GM04504 (cell line): ENCODE measurements at regions not wholly inside any gene's neighbourhood (a gene's known extent, or its start where the extent isn't known, plus 50 kb on each side); places are given as distances from the start of the nearest gene placed in this dataset.

Experiments
- DNase-seq: peaks from one replicate; pipeline ENCODE4 v3.0.0-alpha.2; 2012; ENCODE audit warnings: low read depth

DNA sequence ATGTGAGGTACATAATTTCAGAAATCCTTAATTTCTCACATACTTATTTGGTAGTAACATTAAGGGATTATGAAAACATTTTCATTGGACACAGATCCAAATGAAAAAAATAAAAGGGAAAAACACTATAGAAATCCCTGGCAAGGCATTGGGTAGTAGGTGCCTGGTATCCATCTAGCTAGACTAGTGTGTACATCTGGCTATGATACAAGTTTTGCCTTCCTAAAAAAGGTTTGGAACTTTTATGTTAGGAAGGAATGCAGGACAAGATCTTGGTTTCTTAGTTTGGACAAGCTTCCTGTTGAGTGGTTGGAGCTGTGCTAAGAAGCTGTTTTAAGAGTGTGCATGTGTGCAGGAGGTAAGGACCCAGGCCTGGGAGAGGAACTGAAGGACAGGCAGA lies 252.3 kb upstream of the GLI3 start:
- no peak for DNase-seq

DNA sequence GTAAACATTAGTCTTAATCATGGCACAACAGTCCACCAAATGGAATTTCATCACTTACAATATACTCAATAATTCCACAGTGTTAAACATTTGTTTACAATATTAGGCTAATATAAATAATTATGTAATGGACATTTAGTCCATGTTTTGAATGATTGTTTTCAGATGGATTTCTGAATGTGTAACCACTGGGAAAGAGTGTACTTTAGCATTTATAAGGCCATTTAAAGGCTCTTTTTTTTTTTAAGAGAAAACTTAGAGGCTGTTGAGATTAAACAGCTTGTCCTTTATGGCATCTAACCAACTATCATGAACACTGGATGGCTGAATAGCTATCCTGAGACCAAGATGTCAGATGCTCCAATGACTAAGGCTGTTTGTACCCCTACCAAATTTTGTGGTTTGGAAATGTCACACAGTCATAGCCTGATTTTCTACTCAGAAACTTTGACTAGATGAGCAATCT lies 248.3 kb upstream of the GLI3 start:
- DNase-seq, result no peak

DNA sequence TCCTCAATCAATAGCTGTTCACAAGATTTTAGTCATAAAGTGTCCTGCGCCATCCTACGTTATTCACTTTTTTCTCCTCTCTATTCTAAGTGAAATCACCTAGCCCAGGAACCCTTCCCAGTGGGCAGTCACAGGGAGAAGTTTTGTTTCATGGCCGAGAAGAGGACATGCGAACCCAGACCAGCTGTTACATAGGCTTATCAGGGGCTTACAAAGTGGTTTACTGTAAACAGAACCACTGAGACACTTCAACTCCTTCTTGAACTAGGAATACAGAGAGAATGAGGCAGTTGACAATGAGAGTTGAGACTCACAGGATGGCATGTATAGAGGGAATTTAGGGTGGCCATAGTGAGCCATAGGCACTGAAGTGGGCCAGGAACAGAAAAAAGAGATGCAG lies 246.9 kb upstream of the GLI3 start:
- no peak for DNase-seq

DNA sequence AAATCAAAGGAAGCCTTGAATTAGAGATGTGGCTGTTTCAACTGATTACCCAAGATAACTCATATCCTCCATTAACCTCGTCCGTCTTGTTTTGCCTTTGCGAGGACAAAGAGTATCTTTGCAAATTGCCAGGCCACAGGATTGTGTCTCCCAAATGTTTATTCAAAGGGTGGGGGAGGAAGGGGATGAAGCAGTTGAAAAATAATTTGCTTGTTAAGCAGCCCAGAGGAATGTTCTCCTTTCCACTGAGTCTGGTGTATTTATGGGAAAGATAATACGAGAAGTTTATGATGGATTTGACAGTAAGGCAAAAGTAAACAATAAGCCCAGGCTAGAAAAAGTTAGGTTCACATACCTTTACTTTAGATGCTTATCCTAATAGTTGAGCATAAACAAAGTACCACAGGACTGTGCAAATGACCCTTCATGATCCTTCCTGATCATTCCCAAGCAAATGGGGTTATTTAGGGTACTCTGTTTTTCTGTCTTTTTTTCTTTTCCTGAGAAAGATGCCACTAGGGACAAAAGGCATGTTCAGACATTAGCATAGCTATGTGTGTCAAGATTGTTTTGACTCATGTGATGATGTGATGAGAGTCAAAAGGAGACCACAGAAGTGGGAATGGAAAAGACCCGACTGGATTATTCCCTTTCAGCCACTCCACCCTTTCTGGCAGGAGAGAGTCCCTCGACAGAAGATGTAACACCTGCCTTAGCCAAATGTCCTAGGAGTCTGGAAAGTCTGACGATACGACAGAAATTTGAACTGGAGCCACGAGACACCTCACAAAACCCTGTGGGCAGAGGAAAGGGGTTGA lies 243.0 kb upstream of the GLI3 start:
- DNase-seq, result no peak

DNA sequence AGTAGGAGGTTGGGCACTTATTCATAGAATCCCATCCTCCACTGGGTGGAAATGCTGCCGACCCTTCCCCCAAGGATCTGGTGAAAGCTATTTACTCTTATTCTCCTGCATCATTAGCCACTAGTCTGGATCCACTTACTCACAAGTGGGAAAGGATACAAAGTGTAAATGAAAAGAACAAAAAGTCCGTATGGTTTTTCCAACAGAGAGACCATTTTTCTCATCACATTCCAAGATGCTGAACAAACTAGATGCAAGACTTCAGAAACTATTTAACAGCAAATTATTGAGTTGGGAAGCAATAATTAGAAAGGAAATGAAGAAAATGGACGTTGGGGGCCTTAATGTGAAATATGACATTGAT lies 242.4 kb upstream of the GLI3 start:
- DNase-seq, result no peak

DNA sequence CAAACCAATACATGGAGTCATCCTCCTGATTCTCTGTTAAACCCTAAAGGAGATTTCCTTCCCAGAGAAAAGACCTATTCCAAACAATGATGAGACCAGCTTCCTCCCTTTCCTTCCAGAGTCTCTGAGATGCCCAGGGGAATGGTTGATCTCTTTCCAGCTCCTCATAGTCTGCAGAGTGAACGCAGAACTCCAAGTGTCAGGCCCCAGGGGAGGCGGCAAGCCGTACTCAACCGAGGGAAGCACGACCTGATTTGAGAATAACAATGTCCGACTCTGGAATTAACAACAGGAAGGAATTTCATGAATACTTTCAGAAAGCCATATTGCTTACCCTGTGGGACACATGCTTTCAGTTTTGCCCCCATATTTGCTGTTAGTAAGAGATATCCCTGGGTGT lies 241.7 kb upstream of the GLI3 start:
- no peak for DNase-seq

DNA sequence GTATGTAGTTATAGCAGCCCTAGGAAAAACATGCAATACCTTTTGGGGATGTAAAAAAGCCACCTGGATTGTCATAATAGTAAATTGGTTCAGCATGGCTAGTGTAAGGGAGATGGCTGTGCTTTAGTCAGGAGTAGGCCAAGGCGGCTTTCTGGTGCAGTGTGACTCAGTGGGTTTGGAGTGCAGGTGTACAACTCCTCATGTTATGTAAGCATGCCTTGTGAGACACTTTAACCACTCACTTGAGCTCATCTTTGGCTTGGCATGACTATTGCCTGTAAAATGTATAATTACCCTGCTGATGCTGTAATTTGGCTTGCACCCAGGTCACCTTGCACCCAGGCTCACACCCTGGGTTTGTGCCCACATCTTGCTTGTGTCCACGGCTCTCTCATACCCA lies 239.2 kb upstream of the GLI3 start:
- DNase-seq, result no peak

DNA sequence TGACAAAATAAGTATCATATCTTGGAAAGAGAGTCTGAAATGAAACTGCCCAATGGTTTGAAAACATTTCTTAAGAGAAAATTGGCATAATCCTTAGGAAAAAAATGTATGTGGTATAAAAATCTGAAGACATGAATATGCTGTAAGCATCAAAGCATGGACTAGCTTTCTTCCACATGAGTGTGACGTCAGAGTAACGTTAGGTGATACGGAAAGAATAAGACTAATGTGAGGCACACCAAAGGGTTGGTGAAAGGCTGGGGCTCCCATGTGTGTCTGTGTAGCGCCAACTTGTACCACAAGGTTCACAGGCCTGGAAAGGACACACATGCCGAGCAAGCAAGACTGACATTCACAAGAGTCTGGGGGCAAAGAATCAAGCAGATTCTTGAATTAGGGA lies 238.1 kb upstream of the GLI3 start:
- no peak for DNase-seq

DNA sequence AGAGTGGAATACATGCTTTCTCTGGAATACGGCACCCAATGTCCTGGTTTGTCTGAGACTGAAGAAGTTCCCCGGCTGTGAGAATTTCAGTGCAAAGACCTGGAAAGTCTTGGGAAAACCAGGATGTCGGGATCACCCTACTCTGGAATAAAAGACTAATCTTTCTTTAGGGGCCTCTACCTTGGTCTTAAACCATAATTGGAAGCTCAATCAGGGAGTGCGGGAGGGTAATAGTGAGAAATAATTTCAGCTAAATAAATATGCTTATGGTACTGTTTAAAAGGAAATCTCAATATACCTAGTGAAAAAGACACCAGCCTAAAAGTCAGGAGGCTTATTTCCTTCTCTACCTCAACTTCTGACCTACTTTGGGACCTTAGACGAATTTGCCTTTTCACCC lies 236.1 kb upstream of the GLI3 start:
- no peak for DNase-seq

DNA sequence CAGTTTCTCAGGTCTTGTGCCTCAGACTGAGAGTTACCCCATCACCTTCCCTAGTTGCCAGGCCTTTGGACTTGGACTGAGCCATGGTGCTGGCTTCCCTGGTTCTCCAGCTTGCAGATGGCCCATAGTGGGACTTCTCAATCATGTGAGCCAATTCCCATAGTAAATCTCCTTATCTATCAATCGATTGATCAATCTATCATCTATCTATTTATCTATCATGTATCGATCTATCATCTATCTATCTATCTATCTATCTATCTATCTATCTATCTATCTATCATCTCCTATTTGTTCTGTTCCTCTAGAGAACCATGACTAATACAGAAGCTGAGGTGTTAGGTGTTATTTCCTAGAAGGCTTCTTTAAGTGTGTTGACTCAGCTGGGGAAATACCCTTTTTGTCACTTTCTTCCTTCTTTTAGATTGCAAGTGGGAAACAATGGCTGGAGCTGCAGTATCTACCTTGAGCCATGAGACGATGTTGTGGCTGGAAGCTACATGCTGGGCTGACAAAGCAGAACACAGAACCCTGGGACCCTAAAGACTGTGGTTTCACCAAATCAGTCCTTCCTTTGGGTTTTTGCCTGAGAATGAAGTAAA lies 234.7 kb upstream of the GLI3 start:
- DNase-seq, result no peak

DNA sequence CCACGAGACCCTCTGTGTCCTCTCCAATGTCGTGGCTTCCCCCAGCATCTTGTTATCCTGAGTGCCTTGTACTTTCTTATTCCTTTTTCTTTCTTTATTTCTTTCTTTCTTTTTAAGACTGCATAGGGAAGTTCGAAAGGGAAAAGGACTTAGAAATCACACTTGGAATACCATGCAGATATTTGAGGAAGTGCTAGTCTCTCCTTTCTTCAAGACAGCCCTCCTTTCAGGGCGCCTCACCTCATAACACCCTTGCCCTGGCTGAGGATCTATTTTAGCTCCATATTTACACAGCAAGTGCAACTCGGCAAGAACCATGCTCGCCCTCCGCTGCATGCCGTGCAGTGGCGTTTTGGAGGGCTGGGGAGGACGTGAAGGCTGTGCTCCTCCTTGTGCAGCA lies 232.3 kb upstream of the GLI3 start:
- no peak for DNase-seq

DNA sequence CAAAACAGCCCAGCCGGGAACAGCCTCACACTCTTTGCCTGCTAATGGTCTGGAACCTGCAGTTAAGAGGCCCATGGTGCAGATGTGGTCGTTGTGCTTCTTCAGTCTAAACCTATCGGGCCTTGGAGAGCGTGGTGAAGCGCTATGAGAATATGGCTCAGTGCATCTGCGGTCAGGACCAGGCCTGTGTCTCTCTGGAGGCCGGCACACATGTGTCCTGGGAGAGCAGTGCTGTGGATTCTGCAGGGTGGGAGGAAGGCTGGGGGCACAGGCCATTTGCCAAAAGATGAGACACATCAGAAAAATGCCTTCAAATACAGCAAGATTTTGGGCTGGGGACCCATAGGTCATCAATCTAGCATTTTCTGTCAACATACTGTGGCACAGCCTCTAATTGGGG lies 231.5 kb upstream of the GLI3 start:
- DNase-seq, result no peak

DNA sequence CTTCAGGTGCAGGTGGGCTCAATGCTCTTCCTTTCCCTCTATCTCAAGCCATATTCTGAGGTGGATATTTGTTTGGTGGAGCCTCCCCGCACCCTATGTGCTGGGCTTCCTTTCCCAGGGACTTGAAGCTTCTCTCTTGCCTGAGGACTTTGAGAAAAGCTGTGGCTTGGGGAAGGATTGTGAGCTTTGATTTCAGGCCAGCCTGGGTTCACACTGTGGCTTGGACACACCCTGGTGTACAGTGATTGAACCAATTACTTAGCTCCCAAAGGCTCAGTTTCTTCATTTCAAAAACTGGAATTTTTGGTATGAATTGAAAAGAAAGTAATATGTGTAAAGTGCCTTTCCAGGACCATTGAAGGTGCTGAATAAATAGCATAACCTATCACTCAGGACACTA lies 224.5 kb upstream of the GLI3 start:
- DNase-seq, result no peak

DNA sequence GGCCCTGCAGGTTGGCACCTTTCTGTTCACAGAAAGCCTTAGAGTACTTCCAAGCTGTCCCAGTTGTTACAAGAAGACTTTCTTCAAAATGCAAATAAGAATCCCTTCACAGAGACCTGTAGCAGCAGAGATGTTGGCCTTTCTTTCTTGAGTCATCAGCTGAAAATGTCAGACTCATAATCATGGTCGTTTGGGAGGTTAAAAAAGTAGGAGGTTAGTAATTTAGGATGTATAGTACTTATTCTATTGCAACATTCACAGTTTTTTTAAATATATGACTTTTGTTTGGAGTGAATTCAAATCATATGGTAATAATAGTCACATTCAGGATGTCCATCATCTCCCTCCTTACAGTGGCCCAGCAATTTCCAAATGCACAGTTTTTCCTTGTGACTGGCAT lies 223.9 kb upstream of the GLI3 start:
- DNase-seq, result no peak

DNA sequence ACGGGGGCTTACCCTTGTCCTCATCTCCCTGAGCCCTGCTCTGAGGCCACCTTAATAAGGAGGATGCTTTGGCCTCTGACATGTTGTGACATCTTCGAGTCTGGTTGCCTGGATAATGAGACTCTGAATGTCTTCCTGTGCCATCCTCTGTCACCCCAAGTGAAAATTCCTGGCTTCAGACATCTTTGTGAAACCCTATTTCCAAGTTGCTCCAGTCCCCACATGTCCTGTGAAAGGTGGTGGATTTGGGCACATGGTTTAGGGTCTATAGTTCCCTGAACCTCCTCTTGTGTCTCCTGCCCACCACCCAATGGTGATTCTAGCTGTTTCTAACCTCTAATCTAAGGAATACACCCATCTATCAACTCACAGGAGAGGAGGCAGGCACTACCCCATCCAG lies 223.1 kb upstream of the GLI3 start:
- DNase-seq, result no peak

DNA sequence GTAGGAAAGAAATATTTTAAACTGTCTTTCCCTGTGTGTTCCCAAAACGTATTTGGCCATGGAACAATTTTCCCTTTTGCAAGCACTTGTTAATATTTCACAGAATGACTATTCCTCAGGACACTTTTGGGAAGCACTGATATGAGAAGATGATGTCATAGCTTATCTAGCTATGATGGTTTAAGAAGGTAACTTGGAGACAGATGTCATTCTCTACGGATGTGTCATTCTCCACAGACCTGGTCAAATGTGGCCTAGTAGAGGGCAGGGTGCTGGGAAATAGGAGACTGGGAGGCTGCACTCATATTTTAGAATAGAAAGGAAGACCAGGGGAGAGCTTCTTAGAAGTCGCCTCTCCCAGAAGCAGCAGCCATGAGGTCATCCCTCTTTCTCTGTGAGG lies 220.7 kb upstream of the GLI3 start:
- DNase-seq, result no peak

DNA sequence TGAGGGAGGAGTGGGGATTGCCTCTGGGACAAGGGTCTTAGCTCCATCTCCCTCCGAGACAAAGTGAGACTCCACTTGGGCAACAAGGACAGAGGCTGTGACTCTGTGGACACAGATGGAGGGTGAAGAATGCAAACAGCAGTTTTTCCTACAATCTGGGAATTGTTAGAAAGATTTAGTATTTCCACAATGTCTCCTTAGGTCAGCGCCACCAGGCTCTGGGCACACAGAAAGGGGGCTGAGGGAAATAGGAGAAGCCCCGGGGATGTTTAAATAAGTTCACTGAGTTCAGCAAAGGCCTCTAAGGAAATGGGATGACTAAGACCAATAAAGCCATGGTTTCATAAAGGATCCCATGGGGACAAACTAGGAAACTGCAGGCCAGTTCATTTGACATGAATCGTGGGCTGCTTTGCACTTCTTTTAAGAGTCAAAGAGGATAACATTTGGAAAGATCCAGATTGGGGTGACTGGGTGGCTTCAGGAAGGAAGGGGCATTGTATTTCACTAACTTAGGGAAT lies 219.8 kb upstream of the GLI3 start:
- DNase-seq, result no peak

DNA sequence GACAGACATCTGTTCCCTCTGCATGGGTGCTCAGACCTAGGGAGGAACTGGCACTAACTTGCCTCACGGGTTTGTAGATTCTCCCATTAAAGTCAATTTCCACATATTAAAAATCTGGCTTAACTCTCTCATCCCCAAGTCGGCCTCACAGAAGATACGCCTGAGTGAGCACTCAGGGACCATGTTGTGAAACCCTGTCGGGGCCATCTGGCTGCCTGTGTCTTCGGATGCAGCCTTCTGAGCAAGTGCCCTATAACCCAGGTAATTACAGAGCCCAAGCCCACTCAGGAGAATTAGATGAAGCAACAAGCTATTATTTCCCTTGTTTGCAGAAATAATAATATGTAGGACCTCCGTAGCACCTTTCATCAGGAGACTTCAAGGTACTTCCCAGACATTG lies 219.3 kb upstream of the GLI3 start:
- no peak for DNase-seq

DNA sequence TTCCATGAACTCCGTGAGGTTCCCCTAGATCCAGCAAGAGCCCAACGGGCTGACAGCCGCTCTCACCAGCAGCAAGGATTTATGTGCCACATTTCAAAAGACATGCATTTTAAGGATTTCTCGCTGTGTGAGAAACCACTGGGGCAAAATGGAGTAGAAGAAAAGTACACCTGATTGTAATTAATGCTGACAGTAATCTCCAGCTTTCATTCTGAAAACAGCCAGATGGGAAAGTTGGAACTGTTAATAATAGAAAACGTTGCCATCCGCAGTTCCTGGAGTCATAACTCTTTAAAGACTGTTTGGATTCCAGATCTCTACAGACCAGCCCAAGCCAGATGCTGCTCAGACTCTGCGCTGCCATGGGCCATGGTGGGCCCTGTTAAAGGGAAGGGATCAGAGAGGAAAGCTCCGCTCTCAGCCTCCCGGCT lies 216.9 kb upstream of the GLI3 start:
- DNase-seq, result peak; percentile 55

DNA sequence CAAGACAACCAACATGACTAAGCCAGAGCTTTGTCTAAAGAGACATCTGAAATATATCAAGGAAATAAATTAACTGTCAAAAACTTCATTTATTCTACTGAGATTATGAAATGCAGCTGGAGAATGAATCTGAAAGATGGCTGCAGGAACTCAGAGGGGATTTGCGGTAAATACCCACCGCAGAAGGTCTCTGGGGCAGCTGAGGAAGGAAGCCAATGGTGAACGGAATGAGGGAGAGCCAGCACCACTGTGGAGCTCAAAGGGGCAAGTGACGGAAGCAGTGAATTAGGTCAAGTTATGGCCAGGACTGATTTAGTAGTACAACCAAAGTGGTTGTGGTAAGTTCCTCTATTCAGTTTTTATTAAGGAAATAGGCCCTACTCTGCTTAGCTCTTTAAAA lies 215.3 kb upstream of the GLI3 start:
- DNase-seq, result no peak

DNA sequence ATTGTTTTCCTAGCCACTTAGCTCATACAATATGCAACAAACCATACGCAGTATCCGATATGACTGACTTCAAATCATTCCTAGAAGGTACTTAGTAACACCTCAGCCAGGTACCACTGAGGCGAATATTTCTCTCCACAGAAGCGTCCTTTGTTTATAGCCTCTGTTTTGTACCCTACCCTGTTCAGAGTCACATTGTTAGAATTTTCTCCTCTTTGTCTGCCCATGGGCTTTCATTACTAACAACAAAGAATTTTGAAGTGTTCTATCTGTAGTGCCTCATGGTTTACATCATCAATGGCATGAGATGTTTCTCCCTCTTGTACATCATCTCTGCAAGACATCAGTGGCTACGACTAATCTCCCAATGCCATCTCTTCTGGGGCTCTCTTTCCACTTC lies 212.4 kb upstream of the GLI3 start:
- DNase-seq, result no peak

DNA sequence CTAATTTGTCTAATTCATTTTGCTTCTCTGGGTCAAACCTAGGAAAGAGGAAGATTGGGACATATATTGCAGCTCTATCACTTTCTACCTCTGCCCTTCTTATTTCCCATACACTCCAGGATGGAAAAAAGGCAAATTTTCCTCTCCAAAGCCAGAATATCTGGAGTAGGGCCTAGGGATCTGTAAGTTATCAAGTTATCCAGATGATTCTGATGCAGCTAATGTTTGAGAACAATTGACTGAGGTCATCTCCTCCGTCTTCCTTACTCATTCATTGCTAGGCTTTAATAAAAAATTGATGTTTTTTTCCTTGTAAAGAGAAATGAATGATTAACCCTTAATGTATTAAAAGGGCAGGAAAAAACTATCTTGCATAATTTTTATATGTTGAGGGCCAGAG lies 211.9 kb upstream of the GLI3 start:
- no peak for DNase-seq

DNA sequence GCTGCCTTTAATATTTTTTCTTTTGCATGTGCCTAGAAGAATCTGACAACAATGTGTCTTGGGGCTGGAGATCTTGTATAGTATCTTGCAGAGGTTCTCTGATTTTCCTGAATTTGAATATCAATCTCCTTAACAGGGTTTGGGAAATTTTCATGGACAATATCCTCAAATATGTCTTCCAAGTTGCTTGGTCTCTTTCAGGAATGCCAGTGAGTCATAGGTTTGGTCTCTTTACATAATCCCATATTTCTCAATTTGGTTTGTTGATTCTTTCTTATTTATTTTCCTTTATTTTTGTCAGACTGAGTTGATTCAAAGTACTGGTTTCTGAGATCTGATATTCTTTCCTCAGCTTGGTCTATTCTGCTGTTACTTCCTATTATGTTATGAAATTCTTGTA lies 208.7 kb upstream of the GLI3 start:
- DNase-seq, result no peak

DNA sequence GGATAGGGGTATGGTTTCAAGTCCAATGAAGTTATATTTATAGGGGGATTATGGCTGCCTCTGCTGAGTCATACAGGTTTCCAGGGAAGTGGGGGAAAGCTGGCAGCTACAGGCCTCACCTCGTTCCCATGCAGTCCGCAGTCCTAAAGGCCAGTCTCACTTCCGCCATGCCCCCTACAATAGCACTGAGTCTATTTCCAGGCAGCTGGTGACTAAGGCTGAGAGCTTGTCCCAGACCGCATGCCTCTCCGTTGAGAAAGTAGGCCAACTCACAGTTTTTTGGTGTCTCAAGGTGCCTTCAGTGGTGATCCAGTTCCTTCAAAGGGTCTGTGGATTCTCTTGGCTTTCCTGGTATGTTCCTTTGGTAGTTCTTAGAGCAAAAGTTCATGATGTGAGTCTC lies 203.9 kb upstream of the GLI3 start:
- no peak for DNase-seq
